Testis (tissue), 2 donors: ENCODE measurements at regions not wholly inside any gene's neighbourhood (a gene's known extent, or its start where the extent isn't known, plus 50 kb on each side); places are given as distances from the start of the nearest gene placed in this dataset.

Source experiments
- POLR2A ChIP-seq: fragments of 450-650 bp; IDR thresholded peaks from one replicate; pipeline ENCODE4 v1.6.1; 2017; ENCODE audit warnings: antibody characterized with exemption, mild to moderate bottlenecking, moderate library complexity
- TF ChIP-seq, protein P1 (sequence below), 3 experiments: fragments of 450-650 bp in 2 of 3; fragments of 200-600 bp in 1 of 3; sonication (generic) in 1 of 3; IDR thresholded peaks; one replicate each; pipeline ENCODE4 v1.5.1; 2016 to 2019; ENCODE audit warnings: antibody characterized with exemption in 3 of 3, mild to moderate bottlenecking in 2 of 3, moderate library complexity in 1 of 3

DNA sequence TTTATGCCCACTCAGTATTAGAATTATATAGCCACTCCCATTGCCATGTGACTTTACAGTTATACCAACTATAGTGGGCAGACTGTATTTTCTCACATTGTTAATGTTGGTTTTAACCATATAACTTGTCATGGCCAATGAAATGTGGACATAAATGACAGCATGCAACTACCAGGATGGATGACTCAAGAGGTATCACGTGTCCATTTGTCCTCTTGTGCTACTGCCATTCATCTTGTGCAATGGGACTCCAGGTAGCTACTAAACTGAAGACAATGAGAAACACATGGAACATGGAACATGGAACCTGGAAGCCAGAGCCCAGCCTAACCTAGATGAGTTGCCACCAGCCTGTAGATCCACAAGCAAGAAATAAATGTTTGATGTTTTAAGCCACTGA is 242.7 kb upstream of the IPO5 start:
- TF ChIP-seq, protein P1, sequence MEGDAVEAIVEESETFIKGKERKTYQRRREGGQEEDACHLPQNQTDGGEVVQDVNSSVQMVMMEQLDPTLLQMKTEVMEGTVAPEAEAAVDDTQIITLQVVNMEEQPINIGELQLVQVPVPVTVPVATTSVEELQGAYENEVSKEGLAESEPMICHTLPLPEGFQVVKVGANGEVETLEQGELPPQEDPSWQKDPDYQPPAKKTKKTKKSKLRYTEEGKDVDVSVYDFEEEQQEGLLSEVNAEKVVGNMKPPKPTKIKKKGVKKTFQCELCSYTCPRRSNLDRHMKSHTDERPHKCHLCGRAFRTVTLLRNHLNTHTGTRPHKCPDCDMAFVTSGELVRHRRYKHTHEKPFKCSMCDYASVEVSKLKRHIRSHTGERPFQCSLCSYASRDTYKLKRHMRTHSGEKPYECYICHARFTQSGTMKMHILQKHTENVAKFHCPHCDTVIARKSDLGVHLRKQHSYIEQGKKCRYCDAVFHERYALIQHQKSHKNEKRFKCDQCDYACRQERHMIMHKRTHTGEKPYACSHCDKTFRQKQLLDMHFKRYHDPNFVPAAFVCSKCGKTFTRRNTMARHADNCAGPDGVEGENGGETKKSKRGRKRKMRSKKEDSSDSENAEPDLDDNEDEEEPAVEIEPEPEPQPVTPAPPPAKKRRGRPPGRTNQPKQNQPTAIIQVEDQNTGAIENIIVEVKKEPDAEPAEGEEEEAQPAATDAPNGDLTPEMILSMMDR (IDR thresholded peaks at IDR 0.05), result no peak
- TF ChIP-seq POLR2A, result no peak
